HL-60 (cell line): ENCODE measurements at regions not wholly inside any gene's neighbourhood (a gene's known extent, or its start where the extent isn't known, plus 50 kb on each side); places are given as distances from the start of the nearest gene placed in this dataset.

ENCODE experiments used
- DNase-seq, 2 experiments: peaks; one replicate each; pipeline ENCODE4 v3.0.0-alpha.2; 2010 to 2020; ENCODE audit warnings: low read depth in 1 of 2, low spot score in 1 of 2
- H3K27ac ChIP-seq: fragments of 250-450 bp; sonication (Bioruptor Pico); replicated peaks from 2 replicates; pipeline ENCODE4 v1.5.1; 2020; ENCODE audit warnings: mild to moderate bottlenecking, moderate library complexity
- H3K27me3 ChIP-seq: fragments of 250-450 bp; sonication (Bioruptor Pico); 2 replicates; pipeline ENCODE4 v1.5.1; 2021; ENCODE audit warnings: mild to moderate bottlenecking, moderate library complexity; ENCODE audit not compliant: insufficient read depth, poor library complexity, severe bottlenecking
- H3K4me3 ChIP-seq: replicated peaks from 2 replicates; pipeline ENCODE4 v1.5.1; 2011; ENCODE audit warnings: mild to moderate bottlenecking, control low read depth, low read length; ENCODE audit not compliant: insufficient read depth
- GABPA ChIP-seq: IDR thresholded peaks from 2 replicates; pipeline ENCODE4 v1.6.1; 2012; ENCODE audit warnings: low read depth
- POLR2AphosphoS5 ChIP-seq: IDR thresholded peaks from 2 replicates; pipeline ENCODE4 v1.6.1; 2012; ENCODE audit warnings: low read depth
- SPI1 ChIP-seq: IDR thresholded peaks from 2 replicates; pipeline ENCODE4 v1.6.1; 2012; ENCODE audit warnings: low read depth, mild to moderate bottlenecking, borderline replicate concordance
- TF ChIP-seq, protein P1 (sequence below): IDR thresholded peaks from one replicate; pipeline ENCODE4 v1.5.1; 2011; ENCODE audit warnings: low read length, control low read depth, inconsistent platforms; ENCODE audit not compliant: insufficient read depth
- TF ChIP-seq, protein P2 (sequence below): IDR thresholded peaks from 2 replicates; pipeline ENCODE4 v1.6.1; 2012; ENCODE audit warnings: low read depth; ENCODE audit not compliant: insufficient replicate concordance

DNA sequence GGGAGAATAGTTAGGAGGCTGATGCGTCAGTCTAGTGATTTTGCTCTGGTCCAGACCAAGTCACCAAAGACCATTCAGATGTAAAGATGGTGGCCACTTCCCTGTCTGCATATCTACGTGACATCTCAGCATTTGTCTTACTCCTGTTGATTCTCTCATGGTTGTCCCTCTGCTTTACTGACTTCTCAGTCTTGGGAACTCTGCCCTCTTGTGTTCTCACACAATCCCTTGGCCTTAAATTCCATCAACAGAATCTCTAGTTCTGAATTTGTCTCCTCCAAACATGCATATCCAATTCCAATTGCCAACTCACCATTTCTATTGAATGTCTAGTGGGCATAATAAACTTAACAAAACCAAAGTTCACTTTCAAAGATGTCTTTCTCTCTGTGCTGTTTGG lies 147.8 kb downstream of the SLC24A2 start:
- no peak overlapping the region for H3K4me3 ChIP-seq
- no peak for DNase-seq
- TF ChIP-seq SPI1 = no peak
- TF ChIP-seq, protein P1, sequence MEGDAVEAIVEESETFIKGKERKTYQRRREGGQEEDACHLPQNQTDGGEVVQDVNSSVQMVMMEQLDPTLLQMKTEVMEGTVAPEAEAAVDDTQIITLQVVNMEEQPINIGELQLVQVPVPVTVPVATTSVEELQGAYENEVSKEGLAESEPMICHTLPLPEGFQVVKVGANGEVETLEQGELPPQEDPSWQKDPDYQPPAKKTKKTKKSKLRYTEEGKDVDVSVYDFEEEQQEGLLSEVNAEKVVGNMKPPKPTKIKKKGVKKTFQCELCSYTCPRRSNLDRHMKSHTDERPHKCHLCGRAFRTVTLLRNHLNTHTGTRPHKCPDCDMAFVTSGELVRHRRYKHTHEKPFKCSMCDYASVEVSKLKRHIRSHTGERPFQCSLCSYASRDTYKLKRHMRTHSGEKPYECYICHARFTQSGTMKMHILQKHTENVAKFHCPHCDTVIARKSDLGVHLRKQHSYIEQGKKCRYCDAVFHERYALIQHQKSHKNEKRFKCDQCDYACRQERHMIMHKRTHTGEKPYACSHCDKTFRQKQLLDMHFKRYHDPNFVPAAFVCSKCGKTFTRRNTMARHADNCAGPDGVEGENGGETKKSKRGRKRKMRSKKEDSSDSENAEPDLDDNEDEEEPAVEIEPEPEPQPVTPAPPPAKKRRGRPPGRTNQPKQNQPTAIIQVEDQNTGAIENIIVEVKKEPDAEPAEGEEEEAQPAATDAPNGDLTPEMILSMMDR = no peak
- TF ChIP-seq, protein P2, sequence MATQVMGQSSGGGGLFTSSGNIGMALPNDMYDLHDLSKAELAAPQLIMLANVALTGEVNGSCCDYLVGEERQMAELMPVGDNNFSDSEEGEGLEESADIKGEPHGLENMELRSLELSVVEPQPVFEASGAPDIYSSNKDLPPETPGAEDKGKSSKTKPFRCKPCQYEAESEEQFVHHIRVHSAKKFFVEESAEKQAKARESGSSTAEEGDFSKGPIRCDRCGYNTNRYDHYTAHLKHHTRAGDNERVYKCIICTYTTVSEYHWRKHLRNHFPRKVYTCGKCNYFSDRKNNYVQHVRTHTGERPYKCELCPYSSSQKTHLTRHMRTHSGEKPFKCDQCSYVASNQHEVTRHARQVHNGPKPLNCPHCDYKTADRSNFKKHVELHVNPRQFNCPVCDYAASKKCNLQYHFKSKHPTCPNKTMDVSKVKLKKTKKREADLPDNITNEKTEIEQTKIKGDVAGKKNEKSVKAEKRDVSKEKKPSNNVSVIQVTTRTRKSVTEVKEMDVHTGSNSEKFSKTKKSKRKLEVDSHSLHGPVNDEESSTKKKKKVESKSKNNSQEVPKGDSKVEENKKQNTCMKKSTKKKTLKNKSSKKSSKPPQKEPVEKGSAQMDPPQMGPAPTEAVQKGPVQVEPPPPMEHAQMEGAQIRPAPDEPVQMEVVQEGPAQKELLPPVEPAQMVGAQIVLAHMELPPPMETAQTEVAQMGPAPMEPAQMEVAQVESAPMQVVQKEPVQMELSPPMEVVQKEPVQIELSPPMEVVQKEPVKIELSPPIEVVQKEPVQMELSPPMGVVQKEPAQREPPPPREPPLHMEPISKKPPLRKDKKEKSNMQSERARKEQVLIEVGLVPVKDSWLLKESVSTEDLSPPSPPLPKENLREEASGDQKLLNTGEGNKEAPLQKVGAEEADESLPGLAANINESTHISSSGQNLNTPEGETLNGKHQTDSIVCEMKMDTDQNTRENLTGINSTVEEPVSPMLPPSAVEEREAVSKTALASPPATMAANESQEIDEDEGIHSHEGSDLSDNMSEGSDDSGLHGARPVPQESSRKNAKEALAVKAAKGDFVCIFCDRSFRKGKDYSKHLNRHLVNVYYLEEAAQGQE = no peak
- TF ChIP-seq POLR2AphosphoS5 = no peak
- no peak for TF ChIP-seq GABPA
- no peaks in the 10 kb centered on the region for H3K27me3 ChIP-seq
- H3K27ac ChIP-seq = no peak overlapping the region

DNA sequence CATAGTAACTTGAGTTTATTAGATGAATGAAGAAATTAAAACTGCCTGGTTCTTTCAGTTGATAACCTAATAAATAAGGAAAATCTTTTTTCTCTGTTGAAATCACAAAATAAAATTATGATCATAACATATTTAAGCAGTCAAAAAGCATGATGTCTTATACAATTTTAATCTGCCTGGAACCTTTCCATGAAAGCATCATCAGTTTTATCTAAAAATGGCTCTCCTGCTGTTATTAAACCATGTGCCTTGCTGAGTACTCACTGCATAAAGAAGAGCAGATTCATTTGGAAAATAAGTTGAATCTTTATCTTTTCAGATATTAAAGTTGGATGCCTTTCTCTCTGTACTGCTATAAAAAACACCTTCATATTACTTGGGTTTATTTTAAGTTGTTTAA lies 148.8 kb downstream of the SLC24A2 start:
- Histone ChIP-seq H3K4me3 (no peak overlapping the region), H3K27me3 (no peaks in the 10 kb centered on the region), H3K27ac (no peak overlapping the region)
- no peak for TF ChIP-seq POLR2AphosphoS5
- DNase-seq = no peak

DNA sequence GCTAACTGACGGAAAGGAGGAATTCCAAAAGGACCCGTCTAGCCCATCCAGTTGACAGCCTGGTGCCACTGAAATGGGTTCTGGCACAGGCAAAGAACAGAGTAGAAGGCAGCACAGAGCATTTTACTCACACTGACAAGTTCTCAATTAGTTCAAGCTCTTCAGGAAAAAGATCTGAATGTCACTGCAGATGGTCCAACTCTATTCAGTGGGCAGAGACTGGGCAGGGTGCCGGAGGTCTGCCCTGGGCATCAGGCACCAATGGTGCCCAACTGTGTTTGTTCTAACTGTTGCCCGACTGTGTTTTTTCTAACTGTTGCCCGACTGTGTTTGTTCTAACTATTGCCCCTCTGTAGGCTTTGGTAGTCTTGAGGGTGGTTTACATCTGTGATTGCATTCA lies 151.8 kb downstream of the SLC24A2 start:
- no peak overlapping the region for H3K27ac ChIP-seq
- H3K27me3 ChIP-seq = no peaks in the 10 kb centered on the region
- no peak for DNase-seq
- no peak overlapping the region for H3K4me3 ChIP-seq
- TF ChIP-seq, protein P2 = no peak
- TF ChIP-seq, protein P1 = no peak
- TF ChIP-seq GABPA = no peak
- TF ChIP-seq POLR2AphosphoS5 = no peak
- TF ChIP-seq SPI1 = no peak

DNA sequence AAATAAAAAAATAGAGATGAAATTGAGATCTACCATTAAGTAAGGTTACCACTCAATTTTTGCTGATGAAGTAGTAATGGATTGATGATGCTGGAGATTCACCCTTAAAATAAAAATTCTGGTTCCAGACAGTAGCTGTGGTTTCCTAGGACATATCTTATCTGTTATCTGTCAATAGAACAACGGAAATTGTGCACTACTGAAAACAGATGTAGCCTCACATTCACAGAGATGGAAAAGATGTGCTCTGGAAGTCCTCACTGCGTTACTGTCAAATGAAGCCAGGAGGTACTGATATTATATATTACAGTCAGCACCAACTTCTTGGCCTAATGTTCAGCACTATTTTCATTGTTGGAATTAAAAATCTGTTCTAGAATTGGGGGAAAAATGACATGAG lies 154.0 kb downstream of the SLC24A2 start:
- DNase-seq = no peak
- Histone ChIP-seq H3K4me3 (no peak overlapping the region), H3K27me3 (no peaks in the 10 kb centered on the region), H3K27ac (no peak overlapping the region)
- TF ChIP-seq, protein P2 = no peak
- TF ChIP-seq, protein P1 = no peak
- no peak for TF ChIP-seq GABPA
- TF ChIP-seq SPI1 = no peak
- no peak for TF ChIP-seq POLR2AphosphoS5
